ENCODE measurements at regions not wholly inside any gene's neighbourhood (a gene's known extent, or its start where the extent isn't known, plus 50 kb on each side); places are given as distances from the start of the nearest gene placed in this dataset.

- TF ChIP-seq EZH2 (optimal IDR thresholded peaks at IDR 0.05; ENCODE audit: low read depth, low read length) (no peak), EZH2phosphoT487 (IDR thresholded peaks at IDR 0.05; ENCODE audit: low read length) (no peak)
- TF ChIP-seq, protein P1, sequence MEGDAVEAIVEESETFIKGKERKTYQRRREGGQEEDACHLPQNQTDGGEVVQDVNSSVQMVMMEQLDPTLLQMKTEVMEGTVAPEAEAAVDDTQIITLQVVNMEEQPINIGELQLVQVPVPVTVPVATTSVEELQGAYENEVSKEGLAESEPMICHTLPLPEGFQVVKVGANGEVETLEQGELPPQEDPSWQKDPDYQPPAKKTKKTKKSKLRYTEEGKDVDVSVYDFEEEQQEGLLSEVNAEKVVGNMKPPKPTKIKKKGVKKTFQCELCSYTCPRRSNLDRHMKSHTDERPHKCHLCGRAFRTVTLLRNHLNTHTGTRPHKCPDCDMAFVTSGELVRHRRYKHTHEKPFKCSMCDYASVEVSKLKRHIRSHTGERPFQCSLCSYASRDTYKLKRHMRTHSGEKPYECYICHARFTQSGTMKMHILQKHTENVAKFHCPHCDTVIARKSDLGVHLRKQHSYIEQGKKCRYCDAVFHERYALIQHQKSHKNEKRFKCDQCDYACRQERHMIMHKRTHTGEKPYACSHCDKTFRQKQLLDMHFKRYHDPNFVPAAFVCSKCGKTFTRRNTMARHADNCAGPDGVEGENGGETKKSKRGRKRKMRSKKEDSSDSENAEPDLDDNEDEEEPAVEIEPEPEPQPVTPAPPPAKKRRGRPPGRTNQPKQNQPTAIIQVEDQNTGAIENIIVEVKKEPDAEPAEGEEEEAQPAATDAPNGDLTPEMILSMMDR (IDR thresholded peaks at IDR 0.05; ENCODE audit: low read length), result no peak
These were observed 105.9 kb downstream of the GADD45G start for GRCh38 chr9:89710697-89711096.
